HEK293 (cell line): ENCODE measurements at regions not wholly inside any gene's neighbourhood (a gene's known extent, or its start where the extent isn't known, plus 50 kb on each side); places are given as distances from the start of the nearest gene placed in this dataset.
A peak's percentile ranks its signal among the peaks of the same experiment; 100 is the strongest.

Experiments used
- CTCF ChIA-PET: fragments of 350-600 bp; formaldehyde crosslinking; extraction: SDS; loops from one replicate; lab custom pipeline; 2021; ENCODE audit warnings: antibody characterized with exemption; lab: Yijun Ruan, JAX
- POLR2A ChIA-PET: fragments of 300-600 bp; formaldehyde crosslinking; extraction: SDS; loops from one replicate; lab custom pipeline; 2020; ENCODE audit warnings: antibody characterized with exemption, inconsistent platforms; lab: Yijun Ruan, JAX
- H3K27ac ChIP-seq: fragments of 200-500 bp; sonication (Bioruptor generic); 2 replicates; pipeline ENCODE4 v1.5.1; 2014; ENCODE audit warnings: low read depth, low read length, control low read depth, inconsistent platforms; ENCODE audit errors: extremely low read depth
- H3K36me3 ChIP-seq, 2 experiments: fragments of 200-500 bp in 1 of 2; sonication (Bioruptor generic) in 1 of 2; 1 replicate in 1 of 2; 2 replicates in 1 of 2; pipeline ENCODE4 v1.5.1; 2014 to 2017; ENCODE audit warnings: inconsistent platforms in 2 of 2, low read length in 2 of 2; ENCODE audit not compliant: control insufficient read depth in 2 of 2, insufficient read depth in 1 of 2
- H3K4me1 ChIP-seq: fragments of 200-500 bp; sonication (Bioruptor generic); 2 replicates; pipeline ENCODE4 v1.5.1; 2014; ENCODE audit warnings: mild to moderate bottlenecking, low read length, inconsistent platforms; ENCODE audit not compliant: control insufficient read depth, insufficient read depth
- H3K4me3 ChIP-seq: 2 replicates; pipeline ENCODE4 v1.5.1; 2011; ENCODE audit warnings: low read depth, mild to moderate bottlenecking, control low read depth, low read length, moderate library complexity
- H3K9me3 ChIP-seq: fragments of 200-500 bp; sonication (Bioruptor generic); 2 replicates; pipeline ENCODE4 v1.5.1; 2014; ENCODE audit warnings: low read depth, low read length, inconsistent platforms; ENCODE audit not compliant: control insufficient read depth, insufficient read depth
- GLI2 ChIP-seq: fragments of 450-650 bp; formaldehyde crosslinking; IDR thresholded peaks from 2 replicates; pipeline ENCODE4; 2017; ENCODE audit warnings: missing biosample characterization, missing genetic modification characterization, low read depth, borderline replicate concordance
- GLIS2 ChIP-seq: fragments of 450-650 bp; formaldehyde crosslinking; IDR thresholded peaks from 2 replicates; pipeline ENCODE4 v1.5.1; 2016; ENCODE audit warnings: missing biosample characterization, missing genetic modification characterization
- KLF7 ChIP-seq: fragments of 450-650 bp; formaldehyde crosslinking; IDR thresholded peaks from 2 replicates; pipeline ENCODE4 v1.5.1; 2016; ENCODE audit warnings: missing biosample characterization, missing genetic modification characterization, borderline replicate concordance
- KLF9 ChIP-seq: fragments of 450-650 bp; formaldehyde crosslinking; IDR thresholded peaks from 2 replicates; pipeline ENCODE4 v1.5.1; 2016; ENCODE audit warnings: missing biosample characterization, missing genetic modification characterization, low read depth
- PBX3 ChIP-seq: sonication (generic); formaldehyde crosslinking; IDR thresholded peaks from 2 replicates; pipeline ENCODE4 v1.8.1; 2022; ENCODE audit warnings: mild to moderate bottlenecking, moderate library complexity, missing genetic modification reagents
- RBAK ChIP-seq: fragments of 450-650 bp; formaldehyde crosslinking; IDR thresholded peaks from 2 replicates; pipeline ENCODE4 v1.5.1; 2016; ENCODE audit warnings: missing biosample characterization, missing genetic modification characterization
- SALL2 ChIP-seq: fragments of 450-650 bp; formaldehyde crosslinking; IDR thresholded peaks from 2 replicates; pipeline ENCODE4 v1.5.0; 2017; ENCODE audit warnings: missing biosample characterization, mild to moderate bottlenecking, missing genetic modification characterization, borderline replicate concordance
- TRIM28 ChIP-seq: IDR thresholded peaks from 2 replicates; pipeline ENCODE4 v1.6.1; 2011; ENCODE audit warnings: low read length, control low read depth, borderline replicate concordance
- ZNF10 ChIP-seq: fragments of 450-650 bp; formaldehyde crosslinking; IDR thresholded peaks from 2 replicates; pipeline ENCODE4 v1.5.1; 2017; ENCODE audit warnings: missing biosample characterization, missing genetic modification characterization
- ZNF175 ChIP-seq: fragments of 450-650 bp; formaldehyde crosslinking; IDR thresholded peaks from 2 replicates; pipeline ENCODE4 v1.5.1; 2016; ENCODE audit warnings: missing biosample characterization, missing genetic modification characterization
- ZNF214 ChIP-seq: fragments of 450-650 bp; formaldehyde crosslinking; IDR thresholded peaks from 2 replicates; pipeline ENCODE4 v1.5.1; 2017; ENCODE audit warnings: missing biosample characterization, mild to moderate bottlenecking, missing genetic modification characterization, borderline replicate concordance
- ZNF239 ChIP-seq: fragments of 450-650 bp; formaldehyde crosslinking; IDR thresholded peaks from 2 replicates; pipeline ENCODE4 v1.5.1; 2016; ENCODE audit warnings: missing biosample characterization, missing genetic modification characterization
- ZNF248 ChIP-seq: fragments of 450-650 bp; formaldehyde crosslinking; IDR thresholded peaks from 2 replicates; pipeline ENCODE4 v1.5.1; 2017; ENCODE audit warnings: missing biosample characterization, missing genetic modification characterization
- ZNF311 ChIP-seq: fragments of 450-650 bp; formaldehyde crosslinking; IDR thresholded peaks from 2 replicates; pipeline ENCODE4 v1.5.1; 2017; ENCODE audit warnings: missing biosample characterization, missing genetic modification characterization, borderline replicate concordance
- ZNF335 ChIP-seq: fragments of 450-650 bp; formaldehyde crosslinking; conservative IDR thresholded peaks from 2 replicates; pipeline ENCODE4 v1.5.1; 2016; ENCODE audit warnings: missing biosample characterization, missing genetic modification characterization
- ZNF366 ChIP-seq: fragments of 450-650 bp; formaldehyde crosslinking; conservative IDR thresholded peaks from 2 replicates; pipeline ENCODE4 v1.5.1; 2016; ENCODE audit warnings: missing biosample characterization, missing genetic modification characterization
- ZNF391 ChIP-seq: fragments of 450-650 bp; formaldehyde crosslinking; IDR thresholded peaks from 2 replicates; pipeline ENCODE4 v1.5.1; 2016; ENCODE audit warnings: low read depth, missing biosample characterization, missing genetic modification characterization, borderline replicate concordance
- ZNF596 ChIP-seq: fragments of 450-650 bp; IDR thresholded peaks from 2 replicates; pipeline ENCODE4 v1.5.0; 2018; ENCODE audit warnings: missing biosample characterization, mild to moderate bottlenecking, missing genetic modification characterization, moderate library complexity
- ZNF654 ChIP-seq: fragments of 450-650 bp; formaldehyde crosslinking; IDR thresholded peaks from 2 replicates; pipeline ENCODE4 v1.5.1; 2016; ENCODE audit warnings: low read depth, missing biosample characterization, missing genetic modification characterization
- ZNF830 ChIP-seq: fragments of 450-650 bp; IDR thresholded peaks from 2 replicates; pipeline ENCODE4 v1.5.0; 2018; ENCODE audit warnings: missing biosample characterization, missing genetic modification characterization, low read depth, mild to moderate bottlenecking, moderate library complexity
- TF ChIP-seq, protein P1 (sequence below): fragments of 450-650 bp; formaldehyde crosslinking; IDR thresholded peaks from 2 replicates; pipeline ENCODE4 v1.5.1; 2016; ENCODE audit warnings: missing biosample characterization, missing genetic modification characterization
- TF ChIP-seq, protein P2 (sequence below): fragments of 450-650 bp; formaldehyde crosslinking; IDR thresholded peaks from 2 replicates; pipeline ENCODE4 v1.5.1; 2016; ENCODE audit warnings: missing biosample characterization, missing genetic modification characterization
- TF ChIP-seq, protein P3 (sequence below): fragments of 450-650 bp; formaldehyde crosslinking; IDR thresholded peaks from 2 replicates; pipeline ENCODE4 v1.5.1; 2017; ENCODE audit warnings: missing biosample characterization, missing genetic modification characterization

DNA sequence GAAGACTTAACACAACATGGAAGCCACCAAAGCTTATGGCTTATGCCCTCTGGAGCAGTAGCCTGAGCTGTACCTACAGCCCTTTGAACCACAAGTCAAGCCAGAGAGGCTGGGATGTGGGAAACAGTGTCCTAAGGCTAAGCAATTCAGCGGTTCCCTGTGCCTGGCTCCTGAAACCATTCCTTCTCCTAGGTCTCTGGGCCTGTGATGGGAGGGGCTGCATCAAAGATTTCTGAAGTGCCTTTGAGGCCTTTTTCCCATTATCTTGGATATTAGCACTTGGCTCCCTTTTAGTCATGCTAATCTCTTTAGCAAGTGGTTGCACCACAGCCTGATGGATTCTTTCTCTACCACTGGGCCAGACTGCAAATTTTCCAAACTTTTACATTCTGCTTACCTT is 140.5 kb upstream of the NUDT10 start (continued):
- TF ChIP-seq ZNF596 (tag by site-specific recombination), result no peak

- POLR2A ChIA-PET, result no interaction called here
- Histone ChIP-seq H3K36me3 (no peaks in the 10 kb centered on the region), H3K4me1 (no peaks in the 10 kb centered on the region)
- TF ChIP-seq ZNF654 (tag by site-specific recombination) (peak; percentile 2; the same call in 1 of the 2 replicates), ZNF366 (tag by site-specific recombination) (no peak)
- TF ChIP-seq, protein P1, sequence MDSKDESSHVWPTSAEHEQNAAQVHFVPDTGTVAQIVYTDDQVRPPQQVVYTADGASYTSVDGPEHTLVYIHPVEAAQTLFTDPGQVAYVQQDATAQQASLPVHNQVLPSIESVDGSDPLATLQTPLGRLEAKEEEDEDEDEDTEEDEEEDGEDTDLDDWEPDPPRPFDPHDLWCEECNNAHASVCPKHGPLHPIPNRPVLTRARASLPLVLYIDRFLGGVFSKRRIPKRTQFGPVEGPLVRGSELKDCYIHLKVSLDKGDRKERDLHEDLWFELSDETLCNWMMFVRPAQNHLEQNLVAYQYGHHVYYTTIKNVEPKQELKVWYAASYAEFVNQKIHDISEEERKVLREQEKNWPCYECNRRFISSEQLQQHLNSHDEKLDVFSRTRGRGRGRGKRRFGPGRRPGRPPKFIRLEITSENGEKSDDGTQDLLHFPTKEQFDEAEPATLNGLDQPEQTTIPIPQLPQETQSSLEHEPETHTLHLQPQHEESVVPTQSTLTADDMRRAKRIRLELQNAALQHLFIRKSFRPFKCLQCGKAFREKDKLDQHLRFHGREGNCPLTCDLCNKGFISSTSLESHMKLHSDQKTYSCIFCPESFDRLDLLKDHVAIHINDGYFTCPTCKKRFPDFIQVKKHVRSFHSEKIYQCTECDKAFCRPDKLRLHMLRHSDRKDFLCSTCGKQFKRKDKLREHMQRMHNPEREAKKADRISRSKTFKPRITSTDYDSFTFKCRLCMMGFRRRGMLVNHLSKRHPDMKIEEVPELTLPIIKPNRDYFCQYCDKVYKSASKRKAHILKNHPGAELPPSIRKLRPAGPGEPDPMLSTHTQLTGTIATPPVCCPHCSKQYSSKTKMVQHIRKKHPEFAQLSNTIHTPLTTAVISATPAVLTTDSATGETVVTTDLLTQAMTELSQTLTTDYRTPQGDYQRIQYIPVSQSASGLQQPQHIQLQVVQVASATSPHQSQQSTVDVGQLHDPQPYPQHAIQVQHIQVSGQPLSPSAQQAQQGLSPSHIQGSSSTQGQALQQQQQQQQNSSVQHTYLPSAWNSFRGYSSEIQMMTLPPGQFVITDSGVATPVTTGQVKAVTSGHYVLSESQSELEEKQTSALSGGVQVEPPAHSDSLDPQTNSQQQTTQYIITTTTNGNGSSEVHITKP (tag by site-specific recombination), result no peak
- TF ChIP-seq, all 188 proteins: peak for 1
- H3K27ac ChIP-seq, result no peak overlapping the region
- no peaks in the 10 kb centered on the region for H3K9me3 ChIP-seq
- CTCF ChIA-PET, result interaction anchor here (0.7 kb wide), 1 partner anchor 244 kb away, joined by 3 read pairs; no protein-coding TSS in a partner anchor
- no peak overlapping the region for H3K4me3 ChIP-seq
These were observed 117.4 kb upstream of the NUDT10 start for GRCh38 chrX:51215266-51215665.

GRCh38 chrX:51215856-51216255 is 116.8 kb upstream of the NUDT10 start:
- H3K36me3 ChIP-seq, result no peaks in the 10 kb centered on the region
- no peak for TF ChIP-seq RBAK (tag by site-specific recombination)
- no peak for TF ChIP-seq PBX3 (CRISPR knock-in tag)
- TF ChIP-seq ZNF175, result no peak
- TF ChIP-seq ZNF830 (tag by site-specific recombination), result no peak
- no peak for TF ChIP-seq GLI2 (tag by site-specific recombination)
- TF ChIP-seq KLF9 (tag by site-specific recombination), result no peak
- no peak for TF ChIP-seq ZNF239
- no peak for TF ChIP-seq TRIM28
- no peak for TF ChIP-seq ZNF248 (tag by site-specific recombination)
- CTCF ChIA-PET, result interaction anchor here (0.7 kb wide), 1 partner anchor 243 kb away, joined by 3 read pairs; no protein-coding TSS in a partner anchor
- no peaks in the 10 kb centered on the region for H3K4me1 ChIP-seq
- POLR2A ChIA-PET, result no interaction called here
- no peak overlapping the region for H3K27ac ChIP-seq
- no peak overlapping the region for H3K4me3 ChIP-seq
- H3K9me3 ChIP-seq, result no peaks in the 10 kb centered on the region

GRCh38 chrX:51242212-51242611 is 90.4 kb upstream of the NUDT10 start:
- H3K27ac ChIP-seq, result no peak overlapping the region
- POLR2A ChIA-PET, result no interaction called here
- CTCF ChIA-PET, result no interaction called here
- no peak overlapping the region for H3K4me3 ChIP-seq
- H3K36me3 ChIP-seq, result no peaks in the 10 kb centered on the region
- no peaks in the 10 kb centered on the region for H3K4me1 ChIP-seq
- H3K9me3 ChIP-seq, result no peaks in the 10 kb centered on the region; the same call in none of the 2 replicates
- TF ChIP-seq, protein P2, sequence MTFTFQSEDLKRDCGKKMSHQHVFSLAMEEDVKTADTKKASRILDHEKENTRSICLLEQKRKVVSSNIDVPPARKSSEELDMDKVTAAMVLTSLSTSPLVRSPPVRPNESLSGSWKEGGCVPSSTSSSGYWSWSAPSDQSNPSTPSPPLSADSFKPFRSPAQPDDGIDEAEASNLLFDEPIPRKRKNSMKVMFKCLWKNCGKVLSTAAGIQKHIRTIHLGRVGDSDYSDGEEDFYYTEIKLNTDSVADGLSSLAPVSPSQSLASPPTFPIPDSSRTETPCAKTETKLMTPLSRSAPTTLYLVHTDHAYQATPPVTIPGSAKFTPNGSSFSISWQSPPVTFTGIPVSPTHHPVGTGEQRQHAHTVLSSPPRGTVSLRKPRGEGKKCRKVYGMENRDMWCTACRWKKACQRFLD, result no peak
- TF ChIP-seq KLF7 (tag by site-specific recombination) (no peak), SALL2 (tag by site-specific recombination) (no peak), GLIS2 (tag by site-specific recombination) (no peak), ZNF10 (tag by site-specific recombination) (no peak), ZNF391 (tag by site-specific recombination) (no peak), ZNF175 (no peak), ZNF335 (no peak), ZNF311 (tag by site-specific recombination) (no peak), ZNF214 (tag by site-specific recombination) (no peak)
- TF ChIP-seq, protein P3, sequence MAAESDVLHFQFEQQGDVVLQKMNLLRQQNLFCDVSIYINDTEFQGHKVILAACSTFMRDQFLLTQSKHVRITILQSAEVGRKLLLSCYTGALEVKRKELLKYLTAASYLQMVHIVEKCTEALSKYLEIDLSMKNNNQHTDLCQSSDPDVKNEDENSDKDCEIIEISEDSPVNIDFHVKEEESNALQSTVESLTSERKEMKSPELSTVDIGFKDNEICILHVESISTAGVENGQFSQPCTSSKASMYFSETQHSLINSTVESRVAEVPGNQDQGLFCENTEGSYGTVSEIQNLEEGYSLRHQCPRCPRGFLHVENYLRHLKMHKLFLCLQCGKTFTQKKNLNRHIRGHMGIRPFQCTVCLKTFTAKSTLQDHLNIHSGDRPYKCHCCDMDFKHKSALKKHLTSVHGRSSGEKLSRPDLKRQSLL (tag by site-specific recombination), result no peak
